NB4 (cell line): ENCODE measurements at regions not wholly inside any gene's neighbourhood (a gene's known extent, or its start where the extent isn't known, plus 50 kb on each side); places are given as distances from the start of the nearest gene placed in this dataset.

Experiments used
- DNase-seq: peaks from one replicate; pipeline ENCODE4 v3.0.0; 2010; ENCODE audit warnings: low read depth
- H3K4me3 ChIP-seq: one replicate; pipeline ENCODE4 v1.5.1; 2011; ENCODE audit warnings: mild to moderate bottlenecking, low read depth, low read length, moderate library complexity
- CTCF ChIP-seq: IDR thresholded peaks from one replicate; pipeline ENCODE4 v1.5.1; 2012; ENCODE audit warnings: low read depth, low read length
- MAX ChIP-seq: IDR thresholded peaks from 2 replicates; pipeline ENCODE4 v1.6.1; 2011; ENCODE audit warnings: low read depth, low read length
- MYC ChIP-seq: IDR thresholded peaks from 2 replicates; pipeline ENCODE4 v1.6.1; 2011; ENCODE audit warnings: low read depth, low read length
- POLR2A ChIP-seq: IDR thresholded peaks from 2 replicates; pipeline ENCODE4 v1.6.1; 2011; ENCODE audit warnings: mild to moderate bottlenecking; ENCODE audit not compliant: insufficient read length; ENCODE audit errors: extremely low read depth

- DNase-seq = no peak
- no peak overlapping the region for H3K4me3 ChIP-seq
- TF ChIP-seq CTCF = no peak
- TF ChIP-seq POLR2A = no peak
- TF ChIP-seq MAX = no peak
- no peak for TF ChIP-seq MYC
These were observed 191.0 kb upstream of the C1orf174 start for GRCh38 chr1:4090976-4091660.

GRCh38 chr1:4091996-4092395 is 191.9 kb upstream of the C1orf174 start:
- no peak overlapping the region for H3K4me3 ChIP-seq
- no peak for DNase-seq
- TF ChIP-seq CTCF (no peak), POLR2A (no peak), MYC (no peak), MAX (no peak)

- no peak for DNase-seq
- H3K4me3 ChIP-seq = no peak overlapping the region
- no peak for TF ChIP-seq MYC
- TF ChIP-seq MAX = no peak
- TF ChIP-seq POLR2A = no peak
- TF ChIP-seq CTCF = no peak
These were observed 193.9 kb upstream of the C1orf174 start for GRCh38 chr1:4093856-4094565.

- no peak overlapping the region for H3K4me3 ChIP-seq
- TF ChIP-seq POLR2A = no peak
- no peak for TF ChIP-seq MYC
- TF ChIP-seq CTCF = no peak
- no peak for DNase-seq
These were observed 195.4 kb upstream of the C1orf174 start for GRCh38 chr1:4095433-4095971.

- no peak for TF ChIP-seq POLR2A
- TF ChIP-seq MAX = no peak
- no peak for TF ChIP-seq CTCF
- no peak for TF ChIP-seq MYC
- no peak overlapping the region for H3K4me3 ChIP-seq
- no peak for DNase-seq
These were observed 201.5 kb upstream of the C1orf174 start for GRCh38 chr1:4101459-4102161.
